MCF 10A (cell line): ENCODE measurements at regions not wholly inside any gene's neighbourhood (a gene's known extent, or its start where the extent isn't known, plus 50 kb on each side); places are given as distances from the start of the nearest gene placed in this dataset.

Source experiments
- BruUV-seq: library from RNA; stranded (reverse); fragments of 400-500 nt; replicated peaks from 2 replicates; lab custom pipeline; 2021; lab: Mats Ljungman, UMichigan
- CTCF ChIA-PET: fragments of 300-600 bp; sonication (Branson Sonifier 250); formaldehyde crosslinking; extraction: SDS; loops from one replicate; lab custom pipeline; 2021; ENCODE audit warnings: antibody characterized with exemption, inconsistent platforms; lab: Yijun Ruan, JAX
- POLR2A ChIA-PET: fragments of 300-600, 350-650 bp; sonication (Branson Sonifier 250); formaldehyde crosslinking; extraction: SDS; loops from one replicate; lab custom pipeline; 2020; ENCODE audit warnings: antibody characterized with exemption, inconsistent platforms; lab: Yijun Ruan, JAX
- DNase-seq: peaks from one replicate; pipeline ENCODE4 v3.0.0-alpha.2; 2018; ENCODE audit not compliant: unreplicated experiment
- H3K27ac Mint-ChIP-seq: one replicate; pipeline ENCODE4 v1.8.0; 2022; ENCODE audit warnings: mild to moderate bottlenecking, low read depth, mixed read lengths; ENCODE audit not compliant: unreplicated experiment
- H3K27me3 Mint-ChIP-seq: one replicate; pipeline ENCODE4 v1.8.0; 2022; ENCODE audit warnings: mixed read lengths; ENCODE audit not compliant: insufficient read depth, unreplicated experiment
- H3K36me3 Mint-ChIP-seq: one replicate; pipeline ENCODE4 v1.8.0; 2022; ENCODE audit warnings: mild to moderate bottlenecking, moderate library complexity, mixed read lengths; ENCODE audit not compliant: insufficient read depth, unreplicated experiment
- H3K4me1 Mint-ChIP-seq: one replicate; pipeline ENCODE4 v1.8.0; 2022; ENCODE audit warnings: mixed read lengths; ENCODE audit not compliant: insufficient read depth, unreplicated experiment
- H3K4me3 Mint-ChIP-seq: one replicate; pipeline ENCODE4 v1.8.0; 2022; ENCODE audit warnings: mild to moderate bottlenecking, moderate library complexity, mixed read lengths; ENCODE audit not compliant: unreplicated experiment
- H3K9me3 Mint-ChIP-seq: one replicate; pipeline ENCODE4 v1.8.0; 2022; ENCODE audit warnings: mixed read lengths; ENCODE audit not compliant: unreplicated experiment
- intact Hi-C: fragments of 100-400 bp; cut with micrococcal nuclease; formaldehyde crosslinking; loops from 2 replicates; pipeline ENCODE4 v1.14.1; 2022
- TF ChIP-seq, protein P1 (sequence below): fragments of 200-600 bp; IDR thresholded peaks from one replicate; pipeline ENCODE4 v1.8.0; 2022; ENCODE audit warnings: antibody characterized with exemption, mild to moderate bottlenecking; ENCODE audit not compliant: unreplicated experiment

DNA sequence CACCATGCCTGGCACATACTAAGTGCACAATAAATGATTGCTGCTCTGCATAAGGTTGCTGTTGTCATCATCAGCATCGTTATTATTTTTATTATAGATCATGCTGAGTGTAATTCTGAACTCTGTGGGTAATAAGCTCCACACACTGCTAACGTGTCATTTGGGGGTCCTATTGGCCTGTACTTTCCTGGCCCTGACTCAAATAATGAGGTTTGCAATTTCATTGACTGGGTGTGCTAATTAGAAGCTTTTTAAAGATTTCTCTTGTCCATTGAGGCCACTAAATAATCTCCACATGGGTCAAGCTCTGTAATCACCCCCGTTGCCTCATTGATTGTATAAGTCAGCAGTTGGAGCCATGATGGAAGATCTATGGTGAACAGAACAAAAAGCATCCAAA is 320.8 kb upstream of the TMPO start:
- CTCF ChIA-PET = interaction anchor here (0.7 to 1.5 kb wide), 3 partner anchors 10 to 861 kb away, joined by 3 read pairs; no protein-coding TSS in a partner anchor
- no peak for DNase-seq
- POLR2A ChIA-PET = no interaction called here
- Mint-ChIP-seq H3K36me3 (no peaks in the 10 kb centered on the region), H3K4me3 (no peak overlapping the region), H3K27me3 (peaks cover 21% of the 10 kb centered on the region), H3K4me1 (no peaks in the 10 kb centered on the region), H3K9me3 (no peaks in the 10 kb centered on the region), H3K27ac (no peak overlapping the region)
- intact Hi-C loops = no loop called here
- BruUV-seq = no TSS peak
- TF ChIP-seq, protein P1, sequence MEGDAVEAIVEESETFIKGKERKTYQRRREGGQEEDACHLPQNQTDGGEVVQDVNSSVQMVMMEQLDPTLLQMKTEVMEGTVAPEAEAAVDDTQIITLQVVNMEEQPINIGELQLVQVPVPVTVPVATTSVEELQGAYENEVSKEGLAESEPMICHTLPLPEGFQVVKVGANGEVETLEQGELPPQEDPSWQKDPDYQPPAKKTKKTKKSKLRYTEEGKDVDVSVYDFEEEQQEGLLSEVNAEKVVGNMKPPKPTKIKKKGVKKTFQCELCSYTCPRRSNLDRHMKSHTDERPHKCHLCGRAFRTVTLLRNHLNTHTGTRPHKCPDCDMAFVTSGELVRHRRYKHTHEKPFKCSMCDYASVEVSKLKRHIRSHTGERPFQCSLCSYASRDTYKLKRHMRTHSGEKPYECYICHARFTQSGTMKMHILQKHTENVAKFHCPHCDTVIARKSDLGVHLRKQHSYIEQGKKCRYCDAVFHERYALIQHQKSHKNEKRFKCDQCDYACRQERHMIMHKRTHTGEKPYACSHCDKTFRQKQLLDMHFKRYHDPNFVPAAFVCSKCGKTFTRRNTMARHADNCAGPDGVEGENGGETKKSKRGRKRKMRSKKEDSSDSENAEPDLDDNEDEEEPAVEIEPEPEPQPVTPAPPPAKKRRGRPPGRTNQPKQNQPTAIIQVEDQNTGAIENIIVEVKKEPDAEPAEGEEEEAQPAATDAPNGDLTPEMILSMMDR = no peak

DNA sequence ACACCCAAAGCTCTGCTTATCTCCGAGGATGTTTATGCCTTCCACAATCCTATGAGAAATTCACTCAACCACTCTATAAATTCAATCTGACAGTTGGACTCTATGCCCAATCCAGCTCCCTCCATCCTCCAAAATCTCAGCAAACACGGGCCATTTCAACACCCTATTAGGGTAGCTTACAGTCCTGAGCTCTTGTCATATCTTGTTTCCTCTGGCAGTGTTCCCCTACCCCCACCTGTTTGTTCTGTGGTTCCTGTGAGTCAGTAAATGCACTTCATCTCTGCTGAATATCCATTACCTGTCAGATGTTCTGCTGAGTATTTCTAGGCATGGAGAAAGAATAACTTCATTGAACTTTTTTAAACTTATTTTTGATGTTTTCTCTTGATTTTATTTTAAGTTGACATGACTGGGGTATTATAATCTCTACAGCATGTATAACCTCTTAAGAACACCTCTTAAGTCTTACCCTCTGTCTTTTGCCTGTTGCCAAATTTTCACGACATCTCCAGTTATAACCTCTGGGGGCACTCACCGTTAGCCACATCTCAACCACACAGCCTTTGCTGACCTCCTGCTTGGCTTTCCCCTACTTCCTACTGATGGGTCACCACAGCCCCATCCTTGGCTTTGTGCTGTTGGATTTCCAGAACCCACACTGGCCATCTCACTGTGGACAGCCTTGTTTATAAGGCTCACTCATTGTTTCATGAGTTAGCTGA is 317.0 kb upstream of the TMPO start:
- Mint-ChIP-seq H3K27ac (no peak overlapping the region), H3K36me3 (no peaks in the 10 kb centered on the region), H3K4me3 (no peak overlapping the region), H3K9me3 (no peaks in the 10 kb centered on the region), H3K27me3 (no peaks in the 10 kb centered on the region), H3K4me1 (no peaks in the 10 kb centered on the region)
- intact Hi-C loops = no loop called here
- BruUV-seq = no TSS peak
- ChIA-PET POLR2A (no interaction called here), CTCF (interaction anchor here (0.6 kb wide), 1 partner anchor 197 kb away, joined by 4 read pairs; no protein-coding TSS in a partner anchor)
- DNase-seq = peak; percentile 43
- TF ChIP-seq, protein P1 = no peak

DNA sequence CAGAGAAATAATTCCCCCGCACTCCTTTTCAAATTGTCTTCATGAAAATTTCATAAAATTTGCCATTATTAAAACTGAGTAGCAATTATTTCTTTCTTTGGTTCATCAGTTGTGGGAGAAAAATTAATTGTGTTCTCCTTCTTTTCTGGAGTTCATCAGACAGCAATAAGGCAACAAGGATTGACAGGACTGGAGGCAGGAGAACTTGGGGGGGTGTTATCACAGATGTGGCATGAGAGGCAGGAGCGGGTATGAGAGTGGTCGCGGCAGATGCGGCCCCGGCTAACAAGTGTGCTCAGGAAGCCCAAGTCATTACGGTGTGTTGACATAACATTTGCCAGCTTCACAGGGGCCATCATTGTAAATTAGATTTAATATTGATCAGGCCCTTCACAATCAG is 306.6 kb upstream of the TMPO start:
- POLR2A ChIA-PET = no interaction called here
- no peak for DNase-seq
- intact Hi-C loops = no loop called here
- H3K36me3 Mint-ChIP-seq = no peaks in the 10 kb centered on the region
- peaks cover 13% of the 10 kb centered on the region for H3K9me3 Mint-ChIP-seq
- peaks cover 20% of the 10 kb centered on the region for H3K27me3 Mint-ChIP-seq
- BruUV-seq = no TSS peak
- no peak overlapping the region for H3K4me3 Mint-ChIP-seq
- CTCF ChIA-PET = no interaction called here
- TF ChIP-seq, protein P1 = no peak
- H3K27ac Mint-ChIP-seq = no peak overlapping the region
- H3K4me1 Mint-ChIP-seq = no peaks in the 10 kb centered on the region

DNA sequence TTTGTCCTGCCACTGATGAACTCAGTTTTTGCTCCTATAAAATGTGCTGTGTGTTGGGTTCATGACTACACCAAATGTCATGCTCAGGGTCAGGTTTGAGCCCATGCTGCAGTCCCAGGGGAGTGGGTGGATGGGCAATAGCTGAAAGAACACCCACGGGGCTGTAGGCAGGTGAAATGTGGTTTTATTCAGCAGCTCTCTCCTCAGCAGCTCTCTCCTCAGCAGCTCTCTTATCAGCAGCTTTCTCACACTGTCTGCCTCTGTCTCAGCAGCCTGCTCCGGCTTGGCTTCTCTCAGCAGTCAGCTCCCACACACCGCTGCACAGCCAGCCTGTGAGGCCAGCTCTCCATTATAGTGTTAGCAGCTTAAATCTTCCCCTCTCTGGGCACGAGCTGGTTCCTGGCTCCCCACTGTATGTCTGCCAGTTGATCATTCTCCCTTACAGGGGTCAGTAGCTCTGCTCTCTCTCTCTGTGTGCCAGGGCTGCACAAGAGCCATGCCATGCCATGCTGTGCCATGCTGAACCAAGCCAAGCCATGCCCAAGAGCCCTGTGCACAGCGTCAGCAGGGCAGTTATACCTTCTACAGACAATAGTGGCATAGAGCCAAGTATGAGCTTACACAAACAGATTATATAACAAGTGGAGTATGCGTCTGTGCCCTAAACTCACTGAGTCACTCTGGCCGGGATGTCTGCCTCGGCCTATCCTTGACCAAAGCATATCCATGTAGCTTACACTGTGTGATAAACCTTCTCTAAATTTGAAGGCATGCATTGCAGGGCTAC is 303.3 kb upstream of the TMPO start:
- Mint-ChIP-seq H3K27ac (no peak overlapping the region), H3K36me3 (no peaks in the 10 kb centered on the region), H3K4me3 (no peak overlapping the region), H3K9me3 (no peaks in the 10 kb centered on the region), H3K4me1 (no peaks in the 10 kb centered on the region), H3K27me3 (peaks cover 23% of the 10 kb centered on the region)
- intact Hi-C loops = no loop called here
- CTCF ChIA-PET = interaction anchor here (0.6 to 0.7 kb wide), 2 partner anchors 792 to 1347 kb away, joined by 3 to 4 read pairs; no protein-coding TSS in a partner anchor
- peak; percentile 38 for DNase-seq
- BruUV-seq = no TSS peak
- POLR2A ChIA-PET = no interaction called here
- TF ChIP-seq, protein P1 = no peak
